IMR-90 (cell line): ENCODE measurements at regions not wholly inside any gene's neighbourhood (a gene's known extent, or its start where the extent isn't known, plus 50 kb on each side); places are given as distances from the start of the nearest gene placed in this dataset.

Experiments
- ATAC-seq: fragments of 200-7000 bp; cut with Tn5 transposase; 2 replicates; pipeline ENCODE4 v1.9.1; 2020; ENCODE audit warnings: low read depth, mild to moderate bottlenecking, moderate library complexity
- BruUV-seq: library from RNA; stranded (reverse); fragments of 400-500 nt; replicated peaks from 2 replicates; lab custom pipeline; 2021; lab: Mats Ljungman, UMichigan
- CTCF ChIA-PET: fragments of 300-600 bp; formaldehyde crosslinking; extraction: SDS; loops from one replicate; lab custom pipeline; 2021; ENCODE audit warnings: antibody characterized with exemption; lab: Yijun Ruan, JAX
- POLR2A ChIA-PET: fragments of 300-600 bp; sonication (Branson Sonifier 250); formaldehyde crosslinking; loops from one replicate; lab custom pipeline; 2022; ENCODE audit warnings: antibody characterized with exemption; ENCODE audit not compliant: unreplicated experiment; lab: Charles Lee
- DNase-seq: peaks from one replicate; pipeline ENCODE4 v3.0.0; 2013
- H2AFZ ChIP-seq: replicated peaks from 2 replicates; pipeline ENCODE3; 2013; ENCODE audit warnings: low read length, mild to moderate bottlenecking; ENCODE audit not compliant: poor library complexity
- H2AK5ac ChIP-seq: 2 replicates; pipeline ENCODE4 v1.6.1; 2013; ENCODE audit warnings: low read depth, low read length, inconsistent platforms
- H2AK9ac ChIP-seq: replicated peaks from 2 replicates; pipeline ENCODE3; 2013; ENCODE audit warnings: mild to moderate bottlenecking, low read depth, low read length, moderate library complexity; ENCODE audit not compliant: poor library complexity
- H2BK120ac ChIP-seq: 2 replicates; pipeline ENCODE4 v1.6.1; 2013; ENCODE audit warnings: low read depth, low read length, inconsistent platforms
- H2BK15ac ChIP-seq: 3 replicates; pipeline ENCODE4 v1.6.1; 2013; ENCODE audit warnings: low read depth, low read length, inconsistent platforms
- H2BK20ac ChIP-seq: 2 replicates; pipeline ENCODE4 v1.6.1; 2013; ENCODE audit warnings: low read depth, mild to moderate bottlenecking, inconsistent platforms, low read length, moderate library complexity
- H2BK5ac ChIP-seq: 2 replicates; pipeline ENCODE4 v1.6.1; 2013; ENCODE audit warnings: mild to moderate bottlenecking, low read depth, low read length, inconsistent platforms; ENCODE audit not compliant: poor library complexity, severe bottlenecking
- H3K14ac ChIP-seq: replicated peaks from 2 replicates; pipeline ENCODE4 v1.6.1; 2013; ENCODE audit warnings: low read depth, low read length, inconsistent platforms
- H3K18ac ChIP-seq: 2 replicates; pipeline ENCODE4 v1.6.1; 2013; ENCODE audit warnings: low read depth, low read length, control low read depth
- H3K23ac ChIP-seq: 2 replicates; pipeline ENCODE4 v1.6.1; 2013; ENCODE audit warnings: low read depth, low read length, inconsistent platforms
- H3K27ac ChIP-seq: 2 replicates; pipeline ENCODE4 v1.5.1; 2013; ENCODE audit warnings: mild to moderate bottlenecking, control low read depth, low read length; ENCODE audit not compliant: insufficient read depth
- H3K27me3 ChIP-seq: 2 replicates; pipeline ENCODE4 v1.6.1; 2013; ENCODE audit warnings: low read length; ENCODE audit not compliant: control insufficient read depth, insufficient read depth
- H3K36me3 ChIP-seq: 2 replicates; pipeline ENCODE4 v1.6.1; 2013; ENCODE audit warnings: low read length, mixed read lengths; ENCODE audit not compliant: control insufficient read depth, insufficient read depth
- H3K4ac ChIP-seq: 2 replicates; pipeline ENCODE4 v1.6.1; 2013; ENCODE audit warnings: low read depth, low read length, inconsistent platforms
- H3K4me1 ChIP-seq: 2 replicates; pipeline ENCODE4 v1.6.1; 2013; ENCODE audit warnings: low read length, mixed read lengths; ENCODE audit not compliant: control insufficient read depth, insufficient read depth
- H3K4me2 ChIP-seq: 2 replicates; pipeline ENCODE4 v1.6.1; 2013; ENCODE audit warnings: low read depth, mild to moderate bottlenecking, control low read depth, low read length, moderate library complexity
- H3K4me3 ChIP-seq: 2 replicates; pipeline ENCODE4 v1.5.1; 2013; ENCODE audit warnings: low read depth, mild to moderate bottlenecking, control low read depth, low read length, moderate library complexity; ENCODE audit not compliant: insufficient read depth
- H3K56ac ChIP-seq: 2 replicates; pipeline ENCODE4 v1.6.1; 2013; ENCODE audit warnings: low read length, inconsistent platforms; ENCODE audit not compliant: insufficient read depth; ENCODE audit errors: extremely low read depth
- H3K79me1 ChIP-seq, 2 experiments: 2 replicates each; pipeline ENCODE4 v1.6.1; 2013; ENCODE audit warnings: low read length in 2 of 2, inconsistent platforms in 1 of 2, low read depth in 1 of 2
- H3K9ac ChIP-seq: 2 replicates; pipeline ENCODE4 v1.6.1; 2013; ENCODE audit warnings: low read depth, low read length, control low read depth
- H3K9me1 ChIP-seq: 2 replicates; pipeline ENCODE4 v1.6.1; 2013; ENCODE audit warnings: low read length, inconsistent platforms; ENCODE audit not compliant: insufficient read depth
- H3K9me3 ChIP-seq: 2 replicates; pipeline ENCODE4 v1.6.1; 2013; ENCODE audit warnings: low read length; ENCODE audit not compliant: control insufficient read depth, insufficient read depth
- H4K20me1 ChIP-seq: 2 replicates; pipeline ENCODE4 v1.6.1; 2013; ENCODE audit warnings: low read length, inconsistent platforms; ENCODE audit not compliant: insufficient read depth
- H4K5ac ChIP-seq: 2 replicates; pipeline ENCODE4 v1.6.1; 2013; ENCODE audit warnings: mild to moderate bottlenecking, low read depth, low read length, control low read depth
- H4K8ac ChIP-seq, 2 experiments: 2 replicates each; pipeline ENCODE4 v1.6.1; 2013; ENCODE audit warnings: low read depth in 2 of 2, low read length in 2 of 2, control low read depth in 1 of 2, inconsistent platforms in 1 of 2
- H4K91ac ChIP-seq: 2 replicates; pipeline ENCODE4 v1.6.1; 2013; ENCODE audit warnings: low read depth, low read length, inconsistent platforms; ENCODE audit not compliant: insufficient read depth
- BHLHE40 ChIP-seq: fragments of 150-350 bp; IDR thresholded peaks from 2 replicates; pipeline ENCODE4 v1.6.1; 2016; ENCODE audit warnings: mild to moderate bottlenecking, low read depth, low read length
- CEBPB ChIP-seq: IDR thresholded peaks from 2 replicates; pipeline ENCODE4 v1.6.1; 2012; ENCODE audit warnings: low read depth, low read length, improper control_type of control experiment
- CTCF ChIP-seq: conservative IDR thresholded peaks from 2 replicates; pipeline ENCODE4 v1.5.1; 2012; ENCODE audit warnings: mild to moderate bottlenecking, low read depth, low read length, improper control_type of control experiment
- ELK1 ChIP-seq: fragments of 150-350 bp; IDR thresholded peaks from 2 replicates; pipeline ENCODE4 v1.6.1; 2016; ENCODE audit warnings: low read depth, mild to moderate bottlenecking, low read length, moderate library complexity, borderline replicate concordance
- MXI1 ChIP-seq: IDR thresholded peaks from 2 replicates; pipeline ENCODE4 v1.6.1; 2012; ENCODE audit warnings: low read depth, mild to moderate bottlenecking, low read length, moderate library complexity, borderline replicate concordance
- NFE2L2 ChIP-seq: fragments of 150-350 bp; IDR thresholded peaks from 2 replicates; pipeline ENCODE4 v1.6.1; 2016; ENCODE audit warnings: low read depth, mild to moderate bottlenecking, low read length
- POLR2A ChIP-seq: IDR thresholded peaks from 2 replicates; pipeline ENCODE4 v1.6.1; 2012; ENCODE audit warnings: mild to moderate bottlenecking, low read depth, low read length
- RAD21 ChIP-seq: IDR thresholded peaks from 2 replicates; pipeline ENCODE4 v1.6.1; 2012; ENCODE audit warnings: low read length, improper control_type of control experiment
- RCOR1 ChIP-seq: IDR thresholded peaks from 2 replicates; pipeline ENCODE4 v1.6.1; 2012; ENCODE audit warnings: mild to moderate bottlenecking, low read length, improper control_type of control experiment; ENCODE audit not compliant: insufficient replicate concordance
- RFX5 ChIP-seq: IDR thresholded peaks from 2 replicates; pipeline ENCODE4 v1.8.0; 2012; ENCODE audit warnings: low read depth, mild to moderate bottlenecking, low read length, moderate library complexity
- SMC3 ChIP-seq: fragments of 150-350 bp; IDR thresholded peaks from 2 replicates; pipeline ENCODE4 v1.6.1; 2016; ENCODE audit warnings: low read depth, mild to moderate bottlenecking, antibody characterized with exemption, low read length, moderate library complexity
- WGBS, 2 experiments: methylation state at CpG; one replicate each; pipeline versions ENCODE4 v1.1.5 to v1.1.7; 2013; ENCODE audit warnings: missing lambda C conversion rate in 2 of 2; ENCODE audit not compliant: insufficient read length in 1 of 2; ENCODE audit errors: extremely low coverage in 2 of 2; 5-methylcytosine and 5-hydroxymethylcytosine counted together
- dilution Hi-C: fragments of 300-500 bp; cut with HindIII; formaldehyde crosslinking; loops from one replicate; pipeline ENCODE4 v1.14.3; 2018; ENCODE audit warnings: low sequenced_read_pairs; ENCODE audit not compliant: unreplicated experiment
- in situ Hi-C: fragments of 300-500 bp; cut with MboI; formaldehyde crosslinking; loops from 3 replicates; pipeline ENCODE4 v1.14.3; 2019; ENCODE audit warnings: low sequenced_read_pairs, inconsistent platforms, mixed read lengths
- intact Hi-C: fragments of 100-400 bp; cut with micrococcal nuclease; formaldehyde crosslinking; loops from 2 replicates; pipeline ENCODE4 v1.10.0; 2022

GRCh38 chr16:62610291-62610690 lies 574.1 kb upstream of the CDH8 start:
- TF ChIP-seq MXI1 (no peak), RFX5 (no peak), CTCF (no peak), BHLHE40 (no peak), POLR2A (no peak), RCOR1 (no peak), RAD21 (no peak), SMC3 (no peak), ELK1 (no peak), CEBPB (no peak), NFE2L2 (no peak)
- no TSS peak for BruUV-seq
- in situ Hi-C loops: no loop called here
- no peak overlapping the region for H2BK5ac ChIP-seq
- H3K4ac ChIP-seq: no peak overlapping the region
- no peak overlapping the region for H2AFZ ChIP-seq
- H3K23ac ChIP-seq: no peak overlapping the region
- no peak overlapping the region for H3K18ac ChIP-seq
- no peaks in the 10 kb centered on the region for H3K36me3 ChIP-seq
- no peak for DNase-seq
- H2BK120ac ChIP-seq: no peak overlapping the region
- no peak overlapping the region for H3K4me2 ChIP-seq
- no peak overlapping the region for H2AK9ac ChIP-seq
- H3K9me1 ChIP-seq: no peaks in the 10 kb centered on the region
- POLR2A ChIA-PET: no interaction called here
- no peaks in the 10 kb centered on the region for H4K20me1 ChIP-seq
- no peak overlapping the region for H2BK15ac ChIP-seq
- H3K4me3 ChIP-seq: no peak overlapping the region
- 27% methylated on average over 2 of the region's 7 CpGs; no CpG with 5 or more reads in 1 of the 2 experiments for WGBS, 2 experiments
- H3K9me3 ChIP-seq: peaks cover 8% of the 10 kb centered on the region; the same call in 1 of the 2 replicates
- H2AK5ac ChIP-seq: no peak overlapping the region
- H3K4me1 ChIP-seq: no peaks in the 10 kb centered on the region
- ATAC-seq: no peak
- no peaks in the 10 kb centered on the region for H3K27me3 ChIP-seq
- no peak overlapping the region for H3K14ac ChIP-seq
- dilution Hi-C loops: no loop called here
- no peaks in the 10 kb centered on the region for H3K79me1 ChIP-seq
- no peak overlapping the region for H3K27ac ChIP-seq
- CTCF ChIA-PET: no interaction called here
- H2BK20ac ChIP-seq: no peak overlapping the region
- H4K8ac ChIP-seq: no peak overlapping the region
- no peak overlapping the region for H4K91ac ChIP-seq
- no peak overlapping the region for H4K5ac ChIP-seq
- intact Hi-C loops: no loop called here
- H3K9ac ChIP-seq: no peak overlapping the region
- no peak overlapping the region for H3K56ac ChIP-seq
